HG02852 (cell line): ENCODE measurements at regions not wholly inside any gene's neighbourhood (a gene's known extent, or its start where the extent isn't known, plus 50 kb on each side); places are given as distances from the start of the nearest gene placed in this dataset.

Experiments
- ATAC-seq: cut with Tn5 transposase; IDR thresholded peaks from one replicate; pipeline ENCODE4 v1.9.1; 2021; ENCODE audit warnings: mild to moderate bottlenecking, moderate library complexity; ENCODE audit not compliant: unreplicated experiment

DNA sequence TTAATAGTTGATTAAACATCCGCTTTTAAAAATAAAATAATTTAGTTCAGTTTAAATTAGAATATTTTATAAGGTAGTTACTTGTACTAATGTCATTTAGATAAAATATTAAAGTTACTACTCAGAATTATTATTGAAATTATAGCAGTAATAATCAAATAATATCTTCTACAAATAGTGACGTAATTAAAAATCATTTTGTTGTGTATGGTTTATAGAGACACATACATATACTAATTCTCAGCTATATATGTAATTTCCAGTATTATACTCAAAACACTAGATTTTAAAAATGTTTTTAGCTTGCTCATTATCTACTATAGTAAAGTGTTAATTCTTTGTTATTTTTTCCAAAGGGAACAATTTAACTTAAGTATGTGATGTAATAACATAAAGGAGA, 435.2 kb upstream of the MANEA start:
- no peak for ATAC-seq

GRCh38 chr6:95142661-95143335, 434.5 kb upstream of the MANEA start:
- ATAC-seq = no peak

GRCh38 chr6:95143408-95144180, 433.7 kb upstream of the MANEA start:
- ATAC-seq = no peak

- ATAC-seq = no peak
Measured at GRCh38 chr6:95145457-95145856, 431.9 kb upstream of the MANEA start.

DNA sequence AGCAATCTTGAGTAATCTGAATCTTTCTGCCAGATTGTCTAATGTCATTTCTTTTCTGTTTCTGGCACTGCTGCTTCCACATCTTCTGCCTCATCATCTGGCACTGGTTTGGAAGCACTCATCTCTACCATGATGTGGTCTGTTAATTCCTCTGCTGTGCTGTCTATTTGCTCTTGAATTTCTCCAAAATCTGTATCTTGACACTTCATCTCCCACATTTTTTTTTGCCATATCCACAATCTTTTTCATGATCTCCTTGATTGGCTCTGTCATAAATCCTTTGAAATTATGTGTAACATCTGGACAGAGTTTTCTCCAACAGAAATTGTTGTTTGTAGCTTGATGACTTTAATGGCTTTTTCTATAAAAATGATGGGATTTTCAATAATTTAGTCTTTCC, 417.8 kb upstream of the MANEA start:
- ATAC-seq = no peak

GRCh38 chr6:95169775-95170174, 407.6 kb upstream of the MANEA start:
- ATAC-seq = no peak

DNA sequence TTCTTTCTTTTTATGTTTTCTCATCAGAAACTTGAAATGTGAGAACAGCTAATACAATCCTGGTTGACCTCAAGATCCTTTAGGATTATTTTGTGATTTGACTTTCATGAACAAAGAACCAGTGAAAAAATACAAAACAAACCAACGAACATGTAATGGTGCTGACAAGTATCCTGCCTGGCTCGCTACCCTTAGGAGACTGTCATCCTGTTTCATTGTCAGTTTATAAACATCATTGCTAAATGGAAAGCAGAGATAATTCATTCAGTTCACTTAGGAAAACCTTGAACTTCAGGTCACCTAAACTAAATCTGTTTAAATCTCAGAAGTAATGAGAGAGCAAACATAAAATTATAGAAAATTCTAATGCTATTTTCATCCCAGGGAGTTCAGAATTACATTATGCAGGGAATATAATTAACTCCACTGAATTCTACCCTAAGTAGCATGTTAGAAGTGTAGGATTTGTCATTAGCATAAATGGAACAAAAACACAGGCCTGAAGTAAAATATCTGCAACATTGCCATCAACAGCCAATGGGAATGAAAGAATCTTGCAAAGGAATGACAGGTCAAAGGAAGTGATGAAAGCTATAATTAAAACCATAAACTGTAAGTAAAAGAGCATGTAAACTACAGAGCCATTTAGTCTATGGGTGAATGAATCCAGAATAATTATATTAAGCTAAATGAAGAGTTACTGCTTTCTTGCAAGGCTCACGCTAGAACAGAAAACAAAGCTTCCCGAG, 401.2 kb upstream of the MANEA start:
- no peak for ATAC-seq

DNA sequence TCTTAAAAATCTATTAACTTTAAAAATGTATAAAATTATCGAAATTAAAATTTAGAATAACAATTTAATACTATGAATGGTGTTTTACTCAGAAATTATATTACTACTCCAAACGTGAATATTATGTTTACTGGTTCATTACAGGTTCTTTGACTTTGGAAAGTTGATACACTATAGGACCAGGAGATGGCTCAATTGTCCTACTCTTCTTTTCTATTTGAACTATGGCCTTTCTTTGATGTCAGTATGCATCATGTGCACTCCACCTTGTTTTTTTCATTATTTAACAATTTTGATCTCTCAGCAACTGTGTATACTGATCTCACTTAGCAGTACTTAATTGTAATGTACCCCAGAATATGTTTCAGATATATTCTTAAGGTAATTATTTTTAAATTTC, 391.5 kb upstream of the MANEA start:
- no peak for ATAC-seq

GRCh38 chr6:95186710-95187109, 390.6 kb upstream of the MANEA start:
- no peak for ATAC-seq

GRCh38 chr6:95197590-95197989, 379.7 kb upstream of the MANEA start:
- ATAC-seq = no peak

DNA sequence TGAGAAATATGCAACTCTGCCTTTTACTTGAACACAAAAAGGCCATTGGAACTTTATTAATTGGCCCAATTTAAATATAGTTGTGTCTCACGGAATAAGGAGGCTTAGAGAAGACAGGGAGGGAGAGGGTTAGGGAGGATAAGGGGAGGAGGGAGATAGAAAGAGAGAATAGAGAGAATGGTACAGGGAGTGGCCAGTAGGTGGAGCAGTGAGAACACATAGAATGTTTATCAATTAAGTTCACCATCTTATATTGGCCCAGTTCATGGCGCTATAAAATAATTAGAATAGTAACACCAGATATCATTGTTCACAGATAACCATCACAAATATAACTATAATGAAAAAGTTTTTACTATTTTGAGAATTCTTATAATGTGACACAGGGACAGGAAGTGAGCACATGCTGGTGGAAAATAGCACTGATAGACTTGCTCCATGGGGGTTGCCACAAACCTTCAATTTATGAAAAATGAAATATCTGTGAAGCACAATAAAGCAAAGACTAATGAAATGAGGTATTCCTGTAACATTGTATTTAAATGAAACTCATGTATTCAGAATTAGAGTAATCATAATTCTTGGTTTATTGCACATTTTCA, 374.1 kb upstream of the MANEA start:
- ATAC-seq = peak; percentile 97

- no peak for ATAC-seq
Measured at GRCh38 chr6:95204178-95204577, 373.2 kb upstream of the MANEA start.

GRCh38 chr6:95208621-95209020, 368.7 kb upstream of the MANEA start:
- ATAC-seq = no peak

DNA sequence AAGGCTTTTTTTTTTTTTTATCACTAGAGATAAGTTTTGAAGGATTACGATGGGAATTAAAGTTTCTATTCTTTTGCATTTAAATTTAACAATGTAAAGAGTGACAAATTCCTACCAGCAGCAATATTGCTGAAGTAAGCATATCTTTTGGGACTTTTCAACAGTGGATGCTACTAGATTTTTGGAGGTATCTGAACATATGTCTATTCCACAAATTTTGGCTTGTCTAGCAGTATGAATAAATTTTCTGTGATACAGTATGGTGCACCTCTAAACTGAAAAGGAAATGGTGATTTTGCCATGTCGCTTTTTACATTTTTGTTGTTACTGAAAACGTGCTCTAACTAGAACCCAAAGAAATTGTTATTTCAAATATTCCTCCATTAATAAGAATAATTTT, 368.3 kb upstream of the MANEA start:
- no peak for ATAC-seq

GRCh38 chr6:95216555-95216954, 360.8 kb upstream of the MANEA start:
- no peak for ATAC-seq

DNA sequence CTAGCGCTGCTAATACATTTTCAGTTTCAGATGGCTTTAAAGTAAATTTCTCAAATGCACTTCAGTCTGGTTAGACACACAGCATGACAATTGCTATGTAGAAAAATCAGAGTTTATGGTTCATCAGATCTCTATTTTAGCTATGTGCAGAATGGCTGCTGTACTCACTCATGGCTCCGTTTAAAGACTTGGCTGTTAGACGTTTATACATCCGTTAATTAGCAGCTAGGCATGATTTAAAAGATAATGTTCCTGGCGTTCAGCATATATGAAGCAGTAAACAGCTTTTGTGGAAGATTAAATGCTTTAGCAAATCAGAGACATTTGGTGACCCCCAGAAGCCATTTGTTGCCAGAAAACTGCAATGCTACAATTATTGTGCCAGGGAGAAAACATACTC, 350.0 kb upstream of the MANEA start:
- no peak for ATAC-seq

GRCh38 chr6:95228636-95229035, 348.7 kb upstream of the MANEA start:
- ATAC-seq = no peak

GRCh38 chr6:95230071-95230740, 347.1 kb upstream of the MANEA start:
- ATAC-seq = no peak

DNA sequence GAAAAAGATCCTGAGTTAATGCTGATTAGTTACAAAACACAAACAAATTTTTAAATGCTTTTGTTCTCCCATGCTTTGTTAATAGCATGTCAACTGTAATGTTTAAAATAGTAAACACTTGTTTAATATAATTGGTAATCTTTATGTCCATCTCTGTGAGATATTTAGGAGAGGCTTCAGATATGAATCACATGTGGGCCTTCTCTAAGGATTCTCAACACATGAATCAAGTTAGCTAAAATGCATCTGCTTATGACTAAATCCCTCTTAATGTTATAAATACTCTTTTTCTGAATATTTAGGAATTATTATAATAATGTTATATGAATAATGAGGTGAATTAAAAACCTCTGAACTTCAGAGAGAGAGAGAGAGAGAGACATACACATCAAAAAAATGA, 345.9 kb upstream of the MANEA start:
- ATAC-seq = no peak

DNA sequence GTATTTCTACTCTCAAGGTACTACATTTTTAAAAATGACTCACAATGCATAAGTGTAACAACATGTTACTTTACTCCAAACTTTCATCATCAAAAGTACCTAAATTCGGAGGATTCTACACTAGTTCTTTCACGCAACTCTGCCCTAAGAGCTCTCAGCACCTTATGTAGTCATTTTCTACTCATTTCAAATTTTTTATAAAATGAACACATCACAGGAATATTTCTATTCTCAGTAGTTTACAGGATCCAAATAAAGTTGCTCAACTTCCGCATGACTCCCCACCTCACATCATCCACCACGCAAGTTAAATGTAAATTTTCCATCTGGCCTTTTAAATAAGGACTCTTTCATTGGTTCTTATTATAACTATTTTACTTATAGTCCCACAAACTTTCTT, 344.9 kb upstream of the MANEA start:
- ATAC-seq = no peak

DNA sequence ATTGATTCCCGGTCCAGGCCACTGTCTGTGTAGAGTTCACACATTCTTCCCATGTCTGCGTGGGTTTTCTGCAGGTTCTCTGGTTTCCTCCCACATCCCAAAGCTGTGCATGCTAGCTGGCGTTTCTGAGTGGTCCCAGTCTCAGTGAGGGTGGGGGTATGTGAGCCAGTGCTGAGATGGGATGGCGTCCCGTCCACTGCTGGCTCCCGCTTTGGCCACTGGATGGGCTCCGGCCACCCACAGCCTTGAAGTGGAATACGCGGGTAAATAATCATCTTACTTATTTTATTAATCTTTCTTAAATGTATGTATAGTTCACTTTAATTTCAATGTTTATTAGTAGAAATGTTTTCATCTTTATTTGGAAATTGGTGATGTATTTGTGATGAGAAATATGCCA, 343.5 kb upstream of the MANEA start:
- no peak for ATAC-seq
